CD4-positive, alpha-beta T cell (primary cell): ENCODE measurements at regions not wholly inside any gene's neighbourhood (a gene's known extent, or its start where the extent isn't known, plus 50 kb on each side); places are given as distances from the start of the nearest gene placed in this dataset.

Experiments
- ATAC-seq: fragments of 200-7000 bp; cut with Tn5 transposase; one replicate; pipeline ENCODE4 v1.10.0; 2022; ENCODE audit warnings: mild to moderate bottlenecking; ENCODE audit not compliant: poor library complexity
- CTCF ChIA-PET: fragments of 350-600 bp; sonication (Branson Sonifier 250); formaldehyde crosslinking; loops from one replicate; lab custom pipeline; 2021; ENCODE audit warnings: antibody characterized with exemption, inconsistent platforms; lab: Charles Lee
- POLR2A ChIA-PET: fragments of 350-600 bp; sonication (Branson Sonifier 250); formaldehyde crosslinking; loops from one replicate; lab custom pipeline; 2021; ENCODE audit warnings: antibody characterized with exemption, inconsistent platforms; lab: Charles Lee
- DNase-seq, 14 experiments: peaks; one replicate each; pipeline ENCODE4 v3.0.0-alpha.2; 2013 to 2020; ENCODE audit warnings: mixed read lengths in 2 of 14
- H3K27ac ChIP-seq, 2 donors: one replicate each; pipeline versions ENCODE4 v1.5.1 to v1.7.0; 2013; ENCODE audit warnings: low read length in 2 of 2, low read depth in 1 of 2, mild to moderate bottlenecking in 1 of 2
- H3K27me3 ChIP-seq, 2 experiments: 1 replicate in 1 of 2; 2 replicates in 1 of 2; pipeline versions ENCODE4 v1.6.1 to v1.7.0; 2013; ENCODE audit warnings: low read length in 2 of 2, control low read depth in 1 of 2, mild to moderate bottlenecking in 1 of 2, moderate library complexity in 1 of 2; ENCODE audit not compliant: insufficient read depth in 2 of 2, control insufficient read depth in 1 of 2
- H3K36me3 ChIP-seq: one replicate; pipeline ENCODE4 v1.6.1; 2013; ENCODE audit warnings: low read length, control low read depth; ENCODE audit not compliant: insufficient read depth
- H3K4me1 ChIP-seq: one replicate; pipeline ENCODE4 v1.6.1; 2013; ENCODE audit warnings: low read length, control low read depth; ENCODE audit not compliant: insufficient read depth
- H3K4me3 ChIP-seq: one replicate; pipeline ENCODE4 v1.5.1; 2013; ENCODE audit warnings: mild to moderate bottlenecking, low read length, moderate library complexity
- H3K9me3 ChIP-seq, 2 experiments: 1 replicate in 1 of 2; 2 replicates in 1 of 2; pipeline versions ENCODE4 v1.6.1 to v1.7.0; 2013; ENCODE audit warnings: low read length in 2 of 2, mild to moderate bottlenecking in 2 of 2, control low read depth in 1 of 2, moderate library complexity in 1 of 2; ENCODE audit not compliant: control insufficient read depth in 1 of 2, insufficient read depth in 1 of 2
- H3K27ac Mint-ChIP-seq: one replicate; pipeline ENCODE4 v1.8.0; 2020; ENCODE audit warnings: mixed read lengths
- H3K27me3 Mint-ChIP-seq: one replicate; pipeline ENCODE4 v1.8.0; 2021; ENCODE audit warnings: mixed read lengths
- H3K36me3 Mint-ChIP-seq: one replicate; pipeline ENCODE4 v1.8.0; 2021; ENCODE audit warnings: low read depth, mixed read lengths
- H3K4me1 Mint-ChIP-seq: one replicate; pipeline ENCODE4 v1.8.0; 2021; ENCODE audit warnings: low read depth, mixed read lengths
- H3K4me3 Mint-ChIP-seq: one replicate; pipeline ENCODE4 v1.8.0; 2020; ENCODE audit warnings: mild to moderate bottlenecking, mixed read lengths
- H3K9me3 Mint-ChIP-seq: one replicate; pipeline ENCODE4 v1.8.0; 2020; ENCODE audit warnings: mixed read lengths
- CTCF ChIP-seq: fragments of 200-600 bp; IDR thresholded peaks from one replicate; pipeline ENCODE4 v1.8.0; 2022; ENCODE audit warnings: antibody characterized with exemption, mild to moderate bottlenecking
- intact Hi-C, 2 experiments: fragments of 100-400 bp; cut with DNase I in 1 of 2; cut with micrococcal nuclease in 1 of 2; formaldehyde crosslinking; loops; one replicate each; pipeline versions ENCODE4 v1.15.1 to v1.9.0; 2023 to 2025; cut with DNase I, micrococcal nuclease

- Mint-ChIP-seq H3K27ac (no peak overlapping the region), H3K4me3 (no peak overlapping the region), H3K27me3 (peaks cover 6% of the 10 kb centered on the region), H3K4me1 (no peaks in the 10 kb centered on the region), H3K36me3 (no peaks in the 10 kb centered on the region), H3K9me3 (no peaks in the 10 kb centered on the region)
- Histone ChIP-seq H3K4me3 (no peak overlapping the region), H3K9me3 (peaks cover 0 to 4% of the 10 kb centered on the region in 2 experiments), H3K36me3 (no peaks in the 10 kb centered on the region), H3K27ac (no peak overlapping the region), H3K4me1 (no peaks in the 10 kb centered on the region), H3K27me3 (no peaks in the 10 kb centered on the region)
- POLR2A ChIA-PET, result no interaction called here
- intact Hi-C loops, result no loop called here
- CTCF ChIA-PET, result no interaction called here
- ATAC-seq (no peak), DNase-seq (no peak)
- no peak for TF ChIP-seq CTCF
Measured at GRCh38 chr17:34067011-34067410, 188.1 kb upstream of the CCL2 start.

GRCh38 chr17:34068571-34068970 is 186.5 kb upstream of the CCL2 start:
- no peak for TF ChIP-seq CTCF
- H3K4me1 Mint-ChIP-seq, result no peaks in the 10 kb centered on the region
- Histone ChIP-seq H3K36me3 (no peaks in the 10 kb centered on the region), H3K4me3 (no peak overlapping the region), H3K9me3 (peaks cover 0 to 6% of the 10 kb centered on the region in 2 experiments), H3K27me3 (no peaks in the 10 kb centered on the region), H3K4me1 (no peaks in the 10 kb centered on the region), H3K27ac (no peak overlapping the region)
- no peak overlapping the region for H3K27ac Mint-ChIP-seq
- peaks cover 6% of the 10 kb centered on the region for H3K27me3 Mint-ChIP-seq
- H3K36me3 Mint-ChIP-seq, result no peaks in the 10 kb centered on the region
- H3K9me3 Mint-ChIP-seq, result no peaks in the 10 kb centered on the region
- no peak for DNase-seq
- intact Hi-C loops, result no loop called here
- H3K4me3 Mint-ChIP-seq, result no peak overlapping the region
- ATAC-seq, result no peak
- CTCF ChIA-PET, result no interaction called here
- POLR2A ChIA-PET, result no interaction called here

GRCh38 chr17:34070712-34071111 is 184.4 kb upstream of the CCL2 start:
- intact Hi-C loops, result no loop called here
- H3K4me1 ChIP-seq, result no peaks in the 10 kb centered on the region
- H3K36me3 ChIP-seq, result no peaks in the 10 kb centered on the region
- CTCF ChIA-PET, result no interaction called here
- POLR2A ChIA-PET, result no interaction called here
- Mint-ChIP-seq H3K27ac (no peak overlapping the region), H3K4me3 (no peak overlapping the region), H3K9me3 (no peaks in the 10 kb centered on the region), H3K4me1 (no peaks in the 10 kb centered on the region), H3K36me3 (no peaks in the 10 kb centered on the region), H3K27me3 (peaks cover 6% of the 10 kb centered on the region)
- no peaks in the 10 kb centered on the region for H3K27me3 ChIP-seq
- TF ChIP-seq CTCF, result no peak
- H3K27ac ChIP-seq, result no peak overlapping the region
- no peak overlapping the region for H3K4me3 ChIP-seq
- DNase-seq (no peak), ATAC-seq (no peak)
- H3K9me3 ChIP-seq, result peaks cover 0 to 6% of the 10 kb centered on the region in 2 experiments
